HG02870 (cell line): ENCODE measurements at regions not wholly inside any gene's neighbourhood (a gene's known extent, or its start where the extent isn't known, plus 50 kb on each side); places are given as distances from the start of the nearest gene placed in this dataset.

Experiments
- ATAC-seq: cut with Tn5 transposase; IDR thresholded peaks from one replicate; pipeline ENCODE4 v1.9.1; 2021; ENCODE audit warnings: mild to moderate bottlenecking, moderate library complexity; ENCODE audit not compliant: unreplicated experiment

- no peak for ATAC-seq
Measured at GRCh38 chr20:10861090-10861489, 187.3 kb upstream of the JAG1 start.

DNA sequence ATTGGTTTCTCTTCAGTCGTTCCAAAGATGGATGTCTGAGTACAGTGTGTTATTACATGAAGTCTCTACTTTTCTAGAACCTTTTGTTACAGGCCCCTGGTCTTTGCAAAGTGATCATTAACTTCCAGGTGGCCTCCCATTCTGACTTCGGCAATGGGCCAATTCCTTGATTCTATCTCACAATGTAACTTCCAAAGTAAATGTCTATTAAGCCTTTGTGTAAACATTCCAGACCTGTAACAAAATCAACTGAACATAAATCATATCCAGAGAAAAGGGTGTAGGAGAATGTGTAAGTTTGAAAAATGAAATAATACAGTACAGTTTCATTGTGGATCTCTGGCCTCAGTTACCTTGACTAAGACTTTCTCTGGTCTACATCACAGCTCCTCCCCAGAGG, 187.8 kb upstream of the JAG1 start:
- ATAC-seq: no peak

DNA sequence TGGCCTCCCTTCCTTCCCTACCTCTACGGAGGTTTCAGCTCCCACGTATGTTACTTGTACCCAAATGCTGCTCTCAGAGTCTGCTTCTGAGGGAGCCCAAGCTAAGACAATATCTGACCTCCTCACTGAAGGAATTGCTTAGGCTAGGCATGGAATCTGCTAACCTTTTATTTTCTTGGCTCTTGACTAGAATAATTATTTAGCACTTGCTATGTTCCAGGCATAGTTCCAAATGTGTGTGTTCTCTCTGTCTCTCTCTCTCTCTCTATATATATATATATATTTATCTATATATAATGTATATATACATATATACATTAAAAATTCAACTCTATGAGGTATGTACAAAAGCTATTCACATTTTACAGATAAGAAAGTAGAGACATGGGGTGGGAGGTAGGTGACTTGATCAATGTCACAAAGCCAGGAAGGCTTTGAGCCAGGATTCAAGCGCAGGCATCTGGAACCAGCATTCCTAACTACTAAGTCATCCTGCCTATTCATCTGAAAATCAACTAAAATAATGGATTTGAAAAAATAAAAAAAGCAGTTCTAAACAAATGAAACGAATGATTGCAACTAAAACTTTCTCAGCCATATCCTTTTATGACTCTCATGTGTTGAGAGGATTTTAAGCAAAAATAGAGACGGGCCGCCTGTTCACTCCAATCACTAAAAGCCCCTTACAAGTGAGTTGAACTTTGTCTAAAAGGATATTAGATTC, 189.7 kb upstream of the JAG1 start:
- ATAC-seq: no peak

DNA sequence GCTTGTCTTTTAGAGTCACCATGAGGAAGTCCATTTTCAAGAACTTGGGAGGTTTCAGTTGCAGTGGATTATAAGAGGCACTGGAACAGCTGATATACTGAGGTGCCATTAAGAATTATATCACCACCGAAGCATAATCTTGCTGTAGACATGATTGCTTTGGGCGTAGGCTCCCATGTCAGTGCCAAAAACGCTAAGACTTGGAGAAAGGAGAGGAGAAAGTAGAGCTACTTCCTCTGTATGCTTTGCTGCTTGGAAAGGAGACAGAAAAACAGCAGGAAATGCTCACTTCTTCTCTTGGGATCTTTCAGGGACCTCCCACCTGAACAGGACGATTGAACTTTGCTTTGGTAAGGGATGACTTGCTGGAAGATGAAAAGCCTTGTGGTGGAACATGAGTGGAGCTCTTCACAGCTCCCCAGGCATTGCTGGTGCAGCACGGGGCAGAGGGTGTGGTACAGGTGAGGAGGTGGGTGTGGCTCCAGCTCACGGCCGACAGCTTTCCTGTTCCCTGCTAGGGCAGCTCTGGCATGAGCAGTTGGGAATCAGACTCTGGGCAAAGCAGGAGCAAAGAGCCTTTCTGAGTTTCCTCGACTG, 190.4 kb upstream of the JAG1 start:
- ATAC-seq: no peak

DNA sequence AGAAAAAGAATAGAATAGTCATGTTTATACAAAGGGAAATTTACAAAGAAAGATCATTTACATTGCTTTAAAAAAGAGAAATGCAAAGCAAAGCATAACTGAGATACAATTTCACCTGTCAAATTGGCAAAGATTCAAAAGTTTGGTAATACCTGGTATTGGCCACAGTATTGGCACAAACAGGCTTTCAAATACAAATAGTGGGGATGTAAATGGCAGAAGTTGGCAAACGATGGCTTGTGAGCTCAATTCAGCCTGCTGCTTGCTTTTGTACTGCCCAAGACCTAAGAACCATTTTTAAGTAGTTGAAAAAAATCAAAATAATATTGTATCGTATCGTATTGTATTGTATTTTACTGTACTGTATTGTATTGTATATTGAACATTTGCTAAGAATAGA, 194.5 kb upstream of the JAG1 start:
- no peak for ATAC-seq

DNA sequence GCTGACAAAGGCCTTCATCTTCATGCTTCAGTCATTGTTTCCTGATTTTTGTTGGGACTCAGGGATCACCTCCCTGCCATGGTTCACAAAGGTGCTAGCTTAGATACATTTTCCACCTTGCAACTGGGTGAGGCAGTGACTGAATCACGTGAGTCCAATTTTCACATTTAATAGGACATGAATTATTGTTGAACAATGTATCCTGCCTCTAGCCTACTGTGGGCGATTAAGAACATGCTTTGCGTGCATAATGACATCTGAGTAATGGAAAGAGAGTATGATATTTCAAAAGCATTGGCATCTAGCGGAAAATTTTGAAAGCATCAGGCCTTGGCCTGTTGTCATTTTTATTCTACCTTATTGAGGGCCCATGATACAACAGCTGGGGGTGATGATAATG, 199.2 kb upstream of the JAG1 start:
- ATAC-seq: no peak

GRCh38 chr20:10875653-10876052, 201.9 kb upstream of the JAG1 start:
- ATAC-seq: no peak

GRCh38 chr20:10876558-10876957, 202.8 kb upstream of the JAG1 start:
- no peak for ATAC-seq

DNA sequence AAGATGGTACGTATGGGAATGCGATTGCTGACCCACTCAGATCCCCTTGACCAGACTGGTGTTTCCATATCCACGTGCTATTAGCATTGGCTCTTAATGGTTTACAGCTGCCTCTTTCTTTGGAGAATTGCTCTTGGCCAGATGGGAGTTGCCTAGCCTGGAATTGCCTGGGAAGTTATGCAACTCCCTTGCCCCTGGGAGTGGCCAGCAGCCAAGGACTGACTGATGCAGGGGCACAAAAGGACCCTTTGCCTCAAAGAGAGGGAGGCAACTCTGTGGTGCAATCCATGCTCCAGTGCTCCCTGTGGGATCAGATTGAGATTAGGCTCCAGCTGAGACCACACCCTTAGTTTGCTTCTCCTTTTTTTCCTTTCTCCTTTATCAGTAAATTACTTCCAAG, 203.5 kb upstream of the JAG1 start:
- no peak for ATAC-seq

- no peak for ATAC-seq
Measured at GRCh38 chr20:10883166-10883565, 209.4 kb upstream of the JAG1 start.

DNA sequence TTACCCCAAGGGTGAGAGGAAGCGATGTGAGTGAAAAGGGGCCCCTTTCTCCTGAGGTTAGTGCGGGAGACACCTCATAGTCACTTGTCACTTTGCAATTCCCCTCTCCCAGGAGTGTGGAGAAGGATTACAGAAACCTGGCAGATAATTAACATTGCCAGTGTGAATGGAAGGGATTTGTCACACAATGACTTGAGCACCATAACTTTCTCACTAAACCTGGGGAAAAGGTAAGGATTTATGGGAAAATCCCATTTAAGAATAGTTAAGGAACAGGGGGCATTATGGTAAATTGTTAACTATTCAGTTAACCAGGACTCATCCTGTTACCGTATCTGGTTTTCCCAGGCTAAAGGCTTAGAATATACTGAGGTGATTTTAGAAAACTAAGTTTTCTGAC, 219.5 kb upstream of the JAG1 start:
- ATAC-seq: no peak

GRCh38 chr20:10897336-10897735, 223.5 kb upstream of the JAG1 start:
- ATAC-seq: no peak

- ATAC-seq: no peak
Measured at GRCh38 chr20:10898552-10898951, 224.8 kb upstream of the JAG1 start.

DNA sequence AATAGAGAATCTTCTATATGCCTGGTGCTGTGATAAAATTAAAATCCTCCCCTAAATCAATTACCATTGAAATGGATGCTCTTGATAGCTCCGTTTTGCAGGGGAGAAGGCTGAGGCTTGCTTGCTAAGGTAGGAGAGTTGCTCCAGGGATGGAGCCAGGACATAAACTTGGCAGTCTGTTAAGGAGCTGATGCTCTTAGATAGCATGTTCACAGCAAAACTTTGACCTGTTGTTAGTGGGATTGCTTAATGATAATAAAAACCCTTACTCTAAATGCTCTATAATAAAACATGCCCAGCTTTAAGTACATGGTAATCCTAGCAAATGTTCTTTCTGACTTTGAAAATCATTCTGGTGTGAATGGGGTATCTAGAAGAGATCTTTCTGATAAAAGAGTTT, 228.4 kb upstream of the JAG1 start:
- ATAC-seq: no peak

GRCh38 chr20:10902576-10903282, 228.9 kb upstream of the JAG1 start:
- ATAC-seq: no peak

- no peak for ATAC-seq
Measured at GRCh38 chr20:10906834-10907233, 233.0 kb upstream of the JAG1 start.

- ATAC-seq: no peak
Measured at GRCh38 chr20:10909803-10910202, 236.0 kb upstream of the JAG1 start.

- no peak for ATAC-seq
Measured at GRCh38 chr20:10910535-10911178, 236.9 kb upstream of the JAG1 start.

DNA sequence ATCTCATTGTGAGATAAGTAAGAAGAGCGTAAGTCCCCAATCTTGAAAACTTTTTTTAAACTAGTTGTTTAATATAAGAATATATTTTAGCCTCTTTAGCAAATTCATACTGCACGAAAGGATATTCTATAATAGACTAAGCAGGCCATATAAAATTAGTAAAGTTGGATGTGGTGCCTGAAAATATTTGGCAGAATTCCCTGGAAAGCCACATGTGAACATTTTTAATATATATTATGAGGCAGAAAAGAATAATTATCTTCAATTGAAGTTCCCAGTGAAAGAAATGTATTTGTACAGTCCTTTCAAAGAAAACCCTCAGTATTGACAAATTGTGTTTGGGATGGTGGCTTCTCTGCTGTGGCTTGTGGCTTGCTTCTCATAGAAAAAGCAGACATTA, 237.5 kb upstream of the JAG1 start:
- ATAC-seq: no peak

DNA sequence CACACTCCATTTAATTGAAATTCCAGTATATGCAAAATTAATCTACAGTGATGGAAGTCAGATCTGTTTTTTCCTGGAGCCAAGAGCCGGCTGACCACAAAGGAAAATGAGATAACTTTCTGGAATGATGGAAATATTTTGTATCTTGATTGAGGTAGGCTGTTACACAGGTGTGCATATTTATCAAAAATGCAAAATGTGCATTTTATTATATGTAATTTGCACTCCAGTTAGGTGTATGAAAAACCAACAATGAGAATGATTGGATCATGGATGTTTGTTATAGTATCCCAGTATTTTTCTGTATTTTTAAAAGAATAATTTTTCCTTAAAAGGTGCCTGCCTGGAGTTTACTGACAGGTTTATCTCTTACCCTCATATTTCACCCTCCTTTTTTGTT, 242.0 kb upstream of the JAG1 start:
- ATAC-seq: no peak

GRCh38 chr20:10916312-10916711, 242.5 kb upstream of the JAG1 start:
- ATAC-seq: no peak

GRCh38 chr20:10917826-10918225, 244.0 kb upstream of the JAG1 start:
- no peak for ATAC-seq
